Activated T-helper 17 cell treated with anti-CD3 and anti-CD28 coated beads, Interleukin-2, amount 50 U/mL, for 72 hours (primary cell): ENCODE measurements at regions not wholly inside any gene's neighbourhood (a gene's known extent, or its start where the extent isn't known, plus 50 kb on each side); places are given as distances from the start of the nearest gene placed in this dataset.

Experiments
- ATAC-seq: fragments of 150-1000 bp; cut with Tn5 transposase; replicated peaks from 2 replicates; pipeline ENCODE4 v1.10.0; 2021; ENCODE audit warnings: mild to moderate bottlenecking, moderate library complexity
- H3K27ac Mint-ChIP-seq: one replicate; pipeline ENCODE4 v1.8.0; 2022; ENCODE audit warnings: mixed read lengths
- H3K27me3 Mint-ChIP-seq: one replicate; pipeline ENCODE4 v1.8.0; 2022; ENCODE audit warnings: mixed read lengths
- H3K36me3 Mint-ChIP-seq: one replicate; pipeline ENCODE4 v1.8.0; 2022; ENCODE audit warnings: low read depth, mild to moderate bottlenecking, mixed read lengths
- H3K4me1 Mint-ChIP-seq: one replicate; pipeline ENCODE4 v1.8.0; 2022; ENCODE audit warnings: mixed read lengths
- H3K4me3 Mint-ChIP-seq: one replicate; pipeline ENCODE4 v1.8.0; 2022; ENCODE audit warnings: mild to moderate bottlenecking, mixed read lengths
- H3K9me3 Mint-ChIP-seq: one replicate; pipeline ENCODE4 v1.8.0; 2022; ENCODE audit warnings: mixed read lengths

- H3K9me3 Mint-ChIP-seq, result no peaks in the 10 kb centered on the region
- no peak overlapping the region for H3K4me3 Mint-ChIP-seq
- H3K4me1 Mint-ChIP-seq, result no peaks in the 10 kb centered on the region
- no peak overlapping the region for H3K27ac Mint-ChIP-seq
- no peak for ATAC-seq
- H3K27me3 Mint-ChIP-seq, result peaks cover 22% of the 10 kb centered on the region
- H3K36me3 Mint-ChIP-seq, result no peaks in the 10 kb centered on the region
Measured at GRCh38 chr15:29433507-29434248, 164.1 kb upstream of the NSMCE3 start.

- Mint-ChIP-seq H3K36me3 (no peaks in the 10 kb centered on the region), H3K9me3 (no peaks in the 10 kb centered on the region), H3K4me3 (no peak overlapping the region), H3K4me1 (no peaks in the 10 kb centered on the region), H3K27ac (no peak overlapping the region), H3K27me3 (peaks cover 19% of the 10 kb centered on the region)
- no peak for ATAC-seq
Measured at GRCh38 chr15:29433050-29433318, 163.4 kb upstream of the NSMCE3 start.

DNA sequence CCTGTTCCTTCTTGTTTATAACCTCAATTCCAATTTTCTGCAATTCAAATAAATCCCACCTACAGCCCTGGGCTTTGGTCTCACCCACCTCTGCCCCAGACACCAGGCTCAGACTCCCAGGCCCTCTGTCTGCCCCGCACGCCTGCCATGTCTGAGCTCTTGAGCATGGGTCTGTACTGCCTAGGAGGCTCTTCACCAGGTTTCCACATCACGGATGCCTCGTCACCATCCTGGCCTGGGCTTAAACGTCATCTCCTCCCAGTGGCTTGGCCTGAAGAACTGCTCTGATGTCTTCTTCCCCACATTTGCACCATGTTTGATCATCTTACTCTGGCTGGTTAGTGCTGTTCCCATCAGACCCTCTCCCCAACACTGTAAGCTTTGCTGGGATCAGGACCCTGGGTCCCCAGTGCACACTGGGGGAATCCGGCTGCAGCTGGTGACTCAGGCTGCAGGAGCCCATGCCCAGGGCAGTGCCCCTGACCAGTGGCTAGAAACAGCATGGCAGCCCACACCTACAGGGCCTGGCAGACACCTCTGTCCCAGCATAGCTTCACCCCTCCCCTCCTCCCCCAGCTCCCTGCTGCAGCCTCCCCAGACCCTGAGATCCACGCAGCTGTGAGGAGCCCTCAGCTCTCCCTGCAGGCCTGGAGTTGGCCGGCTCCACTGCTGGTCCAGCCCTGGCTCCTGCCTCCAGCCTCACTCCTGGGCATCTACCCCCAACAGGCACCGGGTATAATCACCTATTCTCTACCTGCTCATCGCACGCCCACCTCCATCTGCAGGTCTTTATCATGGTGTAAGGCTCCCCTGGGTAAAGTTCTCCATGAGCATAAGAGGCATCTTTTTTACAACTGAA, 162.8 kb upstream of the NSMCE3 start:
- Mint-ChIP-seq H3K4me1 (no peaks in the 10 kb centered on the region), H3K27me3 (peaks cover 23% of the 10 kb centered on the region), H3K9me3 (no peaks in the 10 kb centered on the region), H3K27ac (no peak overlapping the region), H3K4me3 (no peak overlapping the region), H3K36me3 (no peaks in the 10 kb centered on the region)
- ATAC-seq, result no peak

- no peaks in the 10 kb centered on the region for H3K4me1 Mint-ChIP-seq
- ATAC-seq, result no peak
- H3K4me3 Mint-ChIP-seq, result no peak overlapping the region
- no peak overlapping the region for H3K27ac Mint-ChIP-seq
- H3K27me3 Mint-ChIP-seq, result peaks cover 31% of the 10 kb centered on the region
- no peaks in the 10 kb centered on the region for H3K36me3 Mint-ChIP-seq
- peaks cover 3% of the 10 kb centered on the region for H3K9me3 Mint-ChIP-seq
Measured at GRCh38 chr15:29430831-29431230, 161.2 kb upstream of the NSMCE3 start.

DNA sequence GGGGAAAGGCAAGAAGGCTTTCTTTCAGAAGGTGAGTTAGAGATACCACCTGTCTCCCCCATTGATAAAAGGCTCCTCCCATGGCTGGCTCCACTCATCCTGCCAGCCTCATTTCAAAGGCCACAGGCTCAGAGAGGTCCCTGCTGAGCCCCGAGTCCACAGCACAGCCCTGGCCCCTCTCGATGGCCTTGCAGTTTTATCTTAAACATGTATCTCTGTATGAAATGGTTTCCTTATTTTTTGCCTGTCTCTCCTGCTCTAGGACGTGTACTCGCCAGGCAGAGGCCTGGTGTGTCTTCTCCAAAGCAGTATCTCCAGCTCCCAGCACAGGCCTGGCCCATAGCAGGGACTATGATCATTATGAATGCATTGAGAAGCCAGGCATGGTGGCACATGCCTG, 160.5 kb upstream of the NSMCE3 start:
- Mint-ChIP-seq H3K9me3 (peaks cover 3% of the 10 kb centered on the region), H3K27ac (no peak overlapping the region), H3K4me1 (no peaks in the 10 kb centered on the region), H3K27me3 (peaks cover 30% of the 10 kb centered on the region), H3K4me3 (no peak overlapping the region), H3K36me3 (no peaks in the 10 kb centered on the region)
- ATAC-seq, result no peak

DNA sequence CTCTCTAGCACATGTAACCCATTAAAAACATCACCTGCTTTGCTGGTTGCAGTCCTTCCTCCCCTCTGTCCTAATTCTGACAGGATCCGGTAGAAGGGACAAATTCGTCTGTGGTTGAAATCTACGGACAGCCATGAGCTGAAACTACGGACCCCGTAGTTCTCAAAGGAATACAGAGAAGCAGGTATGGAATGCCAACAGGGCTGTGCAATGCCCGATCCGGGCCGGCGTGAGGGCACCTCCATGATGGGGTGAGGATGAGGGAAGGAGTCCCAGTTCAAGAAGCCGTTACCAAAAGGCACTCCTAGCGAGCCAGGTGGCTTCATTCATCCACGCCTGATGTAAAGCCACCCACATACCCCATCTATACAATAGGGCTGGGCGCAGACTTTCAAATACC, 160.0 kb upstream of the NSMCE3 start:
- no peak overlapping the region for H3K4me3 Mint-ChIP-seq
- peaks cover 28% of the 10 kb centered on the region for H3K27me3 Mint-ChIP-seq
- H3K4me1 Mint-ChIP-seq, result no peaks in the 10 kb centered on the region
- no peaks in the 10 kb centered on the region for H3K36me3 Mint-ChIP-seq
- peaks cover 3% of the 10 kb centered on the region for H3K9me3 Mint-ChIP-seq
- no peak for ATAC-seq
- no peak overlapping the region for H3K27ac Mint-ChIP-seq

GRCh38 chr15:29428925-29429573, 159.4 kb upstream of the NSMCE3 start:
- peaks cover 3% of the 10 kb centered on the region for H3K9me3 Mint-ChIP-seq

DNA sequence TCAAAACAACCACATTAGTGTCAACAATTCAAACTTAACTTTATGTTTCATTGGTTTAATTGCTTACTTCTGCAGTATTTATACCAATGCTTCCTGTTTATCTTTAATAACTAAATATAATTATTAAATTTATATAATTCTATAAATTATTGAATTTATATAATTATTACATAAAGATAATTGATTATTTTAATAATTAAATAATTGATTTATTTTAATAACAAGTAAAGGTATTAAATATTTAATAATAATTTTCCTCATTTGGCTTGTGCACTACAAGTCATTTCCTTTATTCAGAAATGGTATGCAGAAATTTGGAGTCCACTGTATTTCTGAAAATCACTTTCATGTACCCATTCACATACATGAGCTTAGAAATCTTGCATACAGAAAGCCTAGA, 156.2 kb upstream of the NSMCE3 start:
- ATAC-seq, result no peak

More at GRCh38 chr15:29428925-29429573, 159.4 kb upstream of the NSMCE3 start:
- ATAC-seq, result no peak
- Mint-ChIP-seq H3K27me3 (peaks cover 23% of the 10 kb centered on the region), H3K27ac (no peak overlapping the region), H3K4me1 (no peaks in the 10 kb centered on the region), H3K4me3 (no peak overlapping the region), H3K36me3 (no peaks in the 10 kb centered on the region)

DNA sequence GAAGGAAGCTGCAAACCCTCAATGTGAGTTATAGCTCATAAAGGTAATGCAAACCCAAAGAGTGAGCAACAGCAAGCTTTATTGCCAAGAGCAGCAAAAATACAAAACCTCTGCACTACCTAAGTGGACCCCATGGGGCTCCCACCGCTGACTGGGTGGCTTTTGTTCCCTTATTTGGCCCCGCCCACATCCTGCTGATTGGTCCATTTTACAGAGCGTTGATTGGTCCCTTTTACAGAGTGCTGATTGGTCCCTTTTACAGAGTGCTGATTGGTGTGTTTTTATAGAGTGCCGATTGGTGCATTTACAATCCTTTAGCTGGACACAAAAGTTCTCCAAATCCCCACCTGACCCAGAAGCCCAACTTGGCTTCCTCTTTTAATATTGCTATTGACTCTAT, 154.5 kb upstream of the NSMCE3 start:
- ATAC-seq, result no peak
- Mint-ChIP-seq H3K4me3 (no peak overlapping the region), H3K9me3 (peaks cover 3% of the 10 kb centered on the region)

More for the DNA sequence above, 156.2 kb upstream of the NSMCE3 start:
- H3K27ac Mint-ChIP-seq, result no peak overlapping the region
- peaks cover 3% of the 10 kb centered on the region for H3K9me3 Mint-ChIP-seq
- no peaks in the 10 kb centered on the region for H3K36me3 Mint-ChIP-seq
- H3K27me3 Mint-ChIP-seq, result peaks cover 11% of the 10 kb centered on the region
- H3K4me1 Mint-ChIP-seq, result no peaks in the 10 kb centered on the region
- no peak overlapping the region for H3K4me3 Mint-ChIP-seq

DNA sequence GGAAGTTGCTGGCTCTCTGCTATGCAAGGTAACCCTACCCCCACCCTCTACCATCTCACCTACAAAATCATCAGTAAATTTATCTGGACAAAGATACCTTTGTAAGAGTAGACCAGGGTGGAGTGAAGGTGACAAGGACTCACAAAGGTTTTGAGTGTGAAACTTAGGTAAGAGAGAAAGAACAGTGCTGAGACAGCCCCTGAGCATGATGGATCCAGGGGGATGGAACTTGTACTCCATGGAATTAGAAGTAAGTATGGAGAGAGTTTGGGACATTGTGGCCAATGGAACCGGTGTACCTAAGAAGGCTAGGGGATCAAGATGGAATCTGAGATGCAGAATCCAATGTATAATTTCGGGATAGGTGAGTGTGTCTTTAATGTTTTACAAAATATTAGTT, 153.0 kb upstream of the NSMCE3 start:
- Mint-ChIP-seq H3K9me3 (peaks cover 3% of the 10 kb centered on the region), H3K4me3 (no peak overlapping the region), H3K36me3 (no peaks in the 10 kb centered on the region), H3K27me3 (peaks cover 9% of the 10 kb centered on the region), H3K27ac (no peak overlapping the region), H3K4me1 (no peaks in the 10 kb centered on the region)
- no peak for ATAC-seq

More for the DNA sequence above, 154.5 kb upstream of the NSMCE3 start:
- Mint-ChIP-seq H3K27ac (no peak overlapping the region), H3K4me1 (no peaks in the 10 kb centered on the region), H3K27me3 (peaks cover 11% of the 10 kb centered on the region), H3K36me3 (no peaks in the 10 kb centered on the region)

DNA sequence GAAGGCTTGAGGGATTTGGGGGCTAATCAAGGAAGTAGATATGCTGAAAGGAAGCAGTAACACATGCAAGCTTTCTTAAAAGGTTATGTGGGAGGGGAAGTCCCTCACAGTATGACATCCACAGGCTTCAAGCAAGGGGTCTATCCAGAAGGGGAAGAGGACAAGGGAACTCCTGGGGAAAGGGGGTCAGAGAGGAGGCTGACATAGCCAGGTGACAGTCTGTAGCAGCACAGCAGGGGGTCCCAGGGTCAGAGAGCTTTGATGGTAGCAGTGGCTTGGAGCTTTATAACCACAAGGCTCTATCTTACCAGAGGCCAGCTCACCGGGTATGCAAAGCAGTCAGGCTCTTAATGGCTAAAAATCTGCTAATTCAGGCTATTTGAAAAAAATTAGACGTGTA, 150.6 kb upstream of the NSMCE3 start:
- ATAC-seq, result no peak
- Mint-ChIP-seq H3K36me3 (no peaks in the 10 kb centered on the region), H3K27ac (no peak overlapping the region), H3K4me3 (no peak overlapping the region), H3K27me3 (no peaks in the 10 kb centered on the region), H3K9me3 (no peaks in the 10 kb centered on the region), H3K4me1 (no peaks in the 10 kb centered on the region)

DNA sequence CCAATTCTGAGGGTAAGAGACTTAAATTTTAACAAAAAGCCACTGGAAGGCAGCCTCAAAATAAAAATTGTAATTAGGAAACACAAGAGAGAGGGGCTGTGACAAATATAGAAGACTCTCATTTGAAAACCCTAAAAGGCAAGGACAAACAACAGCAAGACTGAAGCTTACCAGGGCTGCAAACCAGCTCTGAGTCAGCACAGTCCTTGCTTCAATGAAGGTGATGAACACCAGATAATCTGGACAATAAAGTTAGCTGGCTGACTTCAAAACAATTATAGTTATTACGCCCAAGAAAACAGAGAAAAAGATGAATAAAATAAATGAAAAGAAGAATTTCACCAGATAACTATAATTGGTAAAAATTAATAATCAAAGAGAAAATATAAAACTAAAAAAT, 149.3 kb upstream of the NSMCE3 start:
- Mint-ChIP-seq H3K4me3 (no peak overlapping the region), H3K27ac (no peak overlapping the region), H3K36me3 (no peaks in the 10 kb centered on the region), H3K27me3 (peaks cover 4% of the 10 kb centered on the region), H3K4me1 (no peaks in the 10 kb centered on the region), H3K9me3 (no peaks in the 10 kb centered on the region)
- ATAC-seq, result no peak

GRCh38 chr15:29418178-29418577, 148.6 kb upstream of the NSMCE3 start:
- peaks cover 8% of the 10 kb centered on the region for H3K27me3 Mint-ChIP-seq
- H3K36me3 Mint-ChIP-seq, result no peaks in the 10 kb centered on the region
- H3K4me1 Mint-ChIP-seq, result no peaks in the 10 kb centered on the region
- no peak overlapping the region for H3K4me3 Mint-ChIP-seq
- H3K9me3 Mint-ChIP-seq, result no peaks in the 10 kb centered on the region
- no peak overlapping the region for H3K27ac Mint-ChIP-seq
- no peak for ATAC-seq

GRCh38 chr15:29411299-29411698, 141.7 kb upstream of the NSMCE3 start:
- Mint-ChIP-seq H3K27ac (no peak overlapping the region), H3K36me3 (no peaks in the 10 kb centered on the region), H3K27me3 (peaks cover 30% of the 10 kb centered on the region), H3K4me1 (no peaks in the 10 kb centered on the region), H3K9me3 (no peaks in the 10 kb centered on the region), H3K4me3 (no peak overlapping the region)
- ATAC-seq, result no peak

DNA sequence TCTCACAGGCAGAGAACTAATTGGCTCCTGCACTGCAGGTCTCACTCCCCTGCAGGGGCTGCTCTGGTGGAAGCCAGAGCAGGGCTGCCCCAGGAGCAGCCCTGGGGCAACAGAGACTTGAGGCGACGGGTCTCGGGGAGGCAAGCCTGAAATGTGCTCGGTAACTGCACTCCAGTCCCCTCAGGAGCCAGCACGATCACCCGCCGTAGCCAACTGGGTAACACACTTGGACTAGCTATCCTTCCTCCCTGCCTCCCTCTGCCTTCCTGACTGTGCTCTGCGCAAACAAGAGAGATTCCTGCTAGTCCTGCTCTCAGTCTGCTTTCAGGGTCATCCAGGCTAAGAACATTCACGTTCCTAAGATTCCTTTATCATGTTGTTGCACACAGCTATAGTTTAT, 140.7 kb upstream of the NSMCE3 start:
- Mint-ChIP-seq H3K27me3 (peaks cover 30% of the 10 kb centered on the region), H3K9me3 (no peaks in the 10 kb centered on the region), H3K4me3 (no peak overlapping the region), H3K27ac (no peak overlapping the region), H3K4me1 (no peaks in the 10 kb centered on the region), H3K36me3 (no peaks in the 10 kb centered on the region)
- ATAC-seq, result no peak
